ENCODE measurements at regions not wholly inside any gene's neighbourhood (a gene's known extent, or its start where the extent isn't known, plus 50 kb on each side); places are given as distances from the start of the nearest gene placed in this dataset.
"Not testable (repeated sequence)": the region's sequence is repeated elsewhere in the genome, so short reads cannot be mapped to it uniquely, and the experiment has no call there.

- DNase-seq: no peak
- H3K4me3 ChIP-seq (ENCODE audit: low read depth, low read length): no peak overlapping the region
- H3K36me3 ChIP-seq (replicated peaks): no peaks in the 10 kb centered on the region
- H3K27me3 ChIP-seq (replicated peaks): no peaks in the 10 kb centered on the region
- in situ Hi-C loops (cut with HindIII; ENCODE audit: low pct_ligation_motif_present, low sequenced_read_pairs): no loop called here
- TF ChIP-seq, protein P1, sequence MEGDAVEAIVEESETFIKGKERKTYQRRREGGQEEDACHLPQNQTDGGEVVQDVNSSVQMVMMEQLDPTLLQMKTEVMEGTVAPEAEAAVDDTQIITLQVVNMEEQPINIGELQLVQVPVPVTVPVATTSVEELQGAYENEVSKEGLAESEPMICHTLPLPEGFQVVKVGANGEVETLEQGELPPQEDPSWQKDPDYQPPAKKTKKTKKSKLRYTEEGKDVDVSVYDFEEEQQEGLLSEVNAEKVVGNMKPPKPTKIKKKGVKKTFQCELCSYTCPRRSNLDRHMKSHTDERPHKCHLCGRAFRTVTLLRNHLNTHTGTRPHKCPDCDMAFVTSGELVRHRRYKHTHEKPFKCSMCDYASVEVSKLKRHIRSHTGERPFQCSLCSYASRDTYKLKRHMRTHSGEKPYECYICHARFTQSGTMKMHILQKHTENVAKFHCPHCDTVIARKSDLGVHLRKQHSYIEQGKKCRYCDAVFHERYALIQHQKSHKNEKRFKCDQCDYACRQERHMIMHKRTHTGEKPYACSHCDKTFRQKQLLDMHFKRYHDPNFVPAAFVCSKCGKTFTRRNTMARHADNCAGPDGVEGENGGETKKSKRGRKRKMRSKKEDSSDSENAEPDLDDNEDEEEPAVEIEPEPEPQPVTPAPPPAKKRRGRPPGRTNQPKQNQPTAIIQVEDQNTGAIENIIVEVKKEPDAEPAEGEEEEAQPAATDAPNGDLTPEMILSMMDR (IDR thresholded peaks at IDR 0.05; ENCODE audit: low read depth, low read length, missing control alignments): no peak
- no peak overlapping the region for H3K27ac ChIP-seq
Observed at GRCh38 chr3:67064105-67064504, 66.0 kb downstream of the KBTBD8 start.

GRCh38 chr3:67067251-67067650 is 69.1 kb downstream of the KBTBD8 start:
- in situ Hi-C loops (cut with HindIII; ENCODE audit: low pct_ligation_motif_present, low sequenced_read_pairs): no loop called here

GRCh38 chr3:67072640-67073039 is 74.5 kb downstream of the KBTBD8 start:
- H3K27ac ChIP-seq; H3K27me3 ChIP-seq (replicated peaks); H3K36me3 ChIP-seq (replicated peaks); in situ Hi-C loops (cut with HindIII; ENCODE audit: low pct_ligation_motif_present, low sequenced_read_pairs); H3K4me3 ChIP-seq (ENCODE audit: low read depth, low read length); DNase-seq: not testable (repeated sequence)

More at GRCh38 chr3:67067251-67067650, 69.1 kb downstream of the KBTBD8 start:
- Histone ChIP-seq H3K36me3 (replicated peaks) (no peaks in the 10 kb centered on the region), H3K27ac (no peak overlapping the region), H3K27me3 (replicated peaks) (no peaks in the 10 kb centered on the region), H3K4me3 (ENCODE audit: low read depth, low read length) (no peak overlapping the region)
- TF ChIP-seq, protein P1 (IDR thresholded peaks at IDR 0.05; ENCODE audit: low read depth, low read length, missing control alignments): no peak
- no peak for DNase-seq

GRCh38 chr3:67073812-67074211 is 75.7 kb downstream of the KBTBD8 start:
- TF ChIP-seq, protein P1 (IDR thresholded peaks at IDR 0.05; ENCODE audit: low read depth, low read length, missing control alignments): no peak
- no peak for DNase-seq
- no peaks in the 10 kb centered on the region for H3K36me3 ChIP-seq (replicated peaks)
- H3K4me3 ChIP-seq (ENCODE audit: low read depth, low read length): no peak overlapping the region
- no peaks in the 10 kb centered on the region for H3K27me3 ChIP-seq (replicated peaks)
- no peak overlapping the region for H3K27ac ChIP-seq
- in situ Hi-C loops (cut with HindIII; ENCODE audit: low pct_ligation_motif_present, low sequenced_read_pairs): no loop called here

GRCh38 chr3:67075295-67075694 is 77.2 kb downstream of the KBTBD8 start:
- H3K27ac ChIP-seq: no peak overlapping the region
- no peaks in the 10 kb centered on the region for H3K27me3 ChIP-seq (replicated peaks)
- in situ Hi-C loops (cut with HindIII; ENCODE audit: low pct_ligation_motif_present, low sequenced_read_pairs): no loop called here
- TF ChIP-seq, protein P1 (IDR thresholded peaks at IDR 0.05; ENCODE audit: low read depth, low read length, missing control alignments): no peak
- DNase-seq: no peak
- H3K4me3 ChIP-seq (ENCODE audit: low read depth, low read length): no peak overlapping the region
- H3K36me3 ChIP-seq (replicated peaks): no peaks in the 10 kb centered on the region

DNA sequence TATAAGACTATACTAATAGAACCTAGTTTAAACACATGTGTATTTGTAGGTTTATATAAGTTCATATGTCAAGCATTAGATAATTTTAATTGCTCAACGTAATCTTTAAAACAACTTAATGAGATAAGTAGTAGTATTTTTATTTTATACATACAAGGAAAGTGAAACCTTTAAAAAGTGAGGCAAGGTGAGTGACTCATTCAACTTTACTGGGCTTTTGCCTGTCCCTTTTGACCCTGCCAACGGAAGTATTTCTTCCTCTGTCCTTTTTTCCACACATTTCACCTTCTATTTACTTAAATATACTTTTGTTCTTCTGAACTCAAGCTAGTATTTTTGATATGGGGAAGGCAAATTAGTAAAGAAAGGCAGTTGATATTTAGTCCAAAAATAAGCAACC is 78.5 kb downstream of the KBTBD8 start:
- Histone ChIP-seq H3K4me3 (ENCODE audit: low read depth, low read length) (no peak overlapping the region), H3K27me3 (replicated peaks) (no peaks in the 10 kb centered on the region), H3K36me3 (replicated peaks) (no peaks in the 10 kb centered on the region), H3K27ac (no peak overlapping the region)
- in situ Hi-C loops (cut with HindIII; ENCODE audit: low pct_ligation_motif_present, low sequenced_read_pairs): no loop called here
- TF ChIP-seq, protein P1 (IDR thresholded peaks at IDR 0.05; ENCODE audit: low read depth, low read length, missing control alignments): no peak
- no peak for DNase-seq
